ENCODE measurements at regions not wholly inside any gene's neighbourhood (a gene's known extent, or its start where the extent isn't known, plus 50 kb on each side); places are given as distances from the start of the nearest gene placed in this dataset.

GRCh38 chr10:4035599-4035945 is 250.6 kb upstream of the KLF6 start:
- no peak for TF ChIP-seq POLR2A (IDR thresholded peaks at IDR 0.05; ENCODE audit: low read depth, low read length)
- TF ChIP-seq POLR2AphosphoS5 (IDR thresholded peaks at IDR 0.05; ENCODE audit: low read depth, low read length) = no peak
- no peak for TF ChIP-seq SPI1 (IDR thresholded peaks at IDR 0.05; ENCODE audit: low read depth, low read length)
- TF ChIP-seq TAF1 (IDR thresholded peaks at IDR 0.05; ENCODE audit: low read depth, low read length) = no peak
- TF ChIP-seq POU2F2 (IDR thresholded peaks at IDR 0.05; ENCODE audit: low read depth, low read length) = no peak
